Endothelial cell (in vitro differentiated cells): ENCODE measurements at regions not wholly inside any gene's neighbourhood (a gene's known extent, or its start where the extent isn't known, plus 50 kb on each side); places are given as distances from the start of the nearest gene placed in this dataset.

ENCODE experiments used
- DNase-seq: peaks from one replicate; pipeline ENCODE4 v3.0.0; 2021; ENCODE audit warnings: low spot score
- H3K27ac Mint-ChIP-seq: one replicate; pipeline ENCODE4 v1.8.0; 2021; ENCODE audit warnings: mixed read lengths, inconsistent platforms; ENCODE audit not compliant: unreplicated experiment
- H3K27me3 Mint-ChIP-seq: one replicate; pipeline ENCODE4 v1.8.0; 2021; ENCODE audit warnings: mild to moderate bottlenecking, moderate library complexity, mixed read lengths, inconsistent platforms; ENCODE audit not compliant: unreplicated experiment
- H3K36me3 Mint-ChIP-seq: one replicate; pipeline ENCODE4 v1.8.0; 2021; ENCODE audit warnings: mild to moderate bottlenecking, low read depth, mixed read lengths, inconsistent platforms; ENCODE audit not compliant: unreplicated experiment
- H3K4me1 Mint-ChIP-seq: one replicate; pipeline ENCODE4 v1.8.0; 2021; ENCODE audit warnings: mild to moderate bottlenecking, mixed read lengths, inconsistent platforms; ENCODE audit not compliant: unreplicated experiment
- H3K4me3 Mint-ChIP-seq: one replicate; pipeline ENCODE4 v1.8.0; 2021; ENCODE audit warnings: mild to moderate bottlenecking, mixed read lengths, inconsistent platforms; ENCODE audit not compliant: unreplicated experiment
- H3K9me3 Mint-ChIP-seq: one replicate; pipeline ENCODE4 v1.8.0; 2021; ENCODE audit warnings: mixed read lengths, inconsistent platforms; ENCODE audit not compliant: unreplicated experiment
- TF ChIP-seq, protein P1 (sequence below): fragments of 200-600 bp; sonication (generic); IDR thresholded peaks from one replicate; pipeline ENCODE4 v1.5.0; 2021; ENCODE audit warnings: antibody characterized with exemption; ENCODE audit not compliant: unreplicated experiment

DNA sequence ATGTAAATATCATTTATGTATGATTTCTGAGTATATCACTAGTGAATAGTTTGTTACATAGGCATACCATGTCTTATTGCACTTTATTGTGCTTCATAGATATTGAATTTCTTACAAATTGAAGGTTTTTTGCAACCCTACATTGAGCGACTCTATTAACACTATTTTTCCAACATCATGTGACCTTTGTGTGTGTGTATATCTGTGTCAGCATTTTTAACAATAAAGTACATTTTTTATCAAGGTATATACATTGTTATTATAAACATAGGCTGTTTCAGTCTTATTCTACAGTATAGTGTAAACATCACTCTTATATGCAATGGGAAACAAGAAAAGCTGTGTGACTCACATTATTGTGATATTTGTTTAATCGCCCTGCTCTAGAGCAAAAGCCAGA, 1944.9 kb downstream of the TP53TG3F start:
- TF ChIP-seq, protein P1, sequence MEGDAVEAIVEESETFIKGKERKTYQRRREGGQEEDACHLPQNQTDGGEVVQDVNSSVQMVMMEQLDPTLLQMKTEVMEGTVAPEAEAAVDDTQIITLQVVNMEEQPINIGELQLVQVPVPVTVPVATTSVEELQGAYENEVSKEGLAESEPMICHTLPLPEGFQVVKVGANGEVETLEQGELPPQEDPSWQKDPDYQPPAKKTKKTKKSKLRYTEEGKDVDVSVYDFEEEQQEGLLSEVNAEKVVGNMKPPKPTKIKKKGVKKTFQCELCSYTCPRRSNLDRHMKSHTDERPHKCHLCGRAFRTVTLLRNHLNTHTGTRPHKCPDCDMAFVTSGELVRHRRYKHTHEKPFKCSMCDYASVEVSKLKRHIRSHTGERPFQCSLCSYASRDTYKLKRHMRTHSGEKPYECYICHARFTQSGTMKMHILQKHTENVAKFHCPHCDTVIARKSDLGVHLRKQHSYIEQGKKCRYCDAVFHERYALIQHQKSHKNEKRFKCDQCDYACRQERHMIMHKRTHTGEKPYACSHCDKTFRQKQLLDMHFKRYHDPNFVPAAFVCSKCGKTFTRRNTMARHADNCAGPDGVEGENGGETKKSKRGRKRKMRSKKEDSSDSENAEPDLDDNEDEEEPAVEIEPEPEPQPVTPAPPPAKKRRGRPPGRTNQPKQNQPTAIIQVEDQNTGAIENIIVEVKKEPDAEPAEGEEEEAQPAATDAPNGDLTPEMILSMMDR, result no peak
- Mint-ChIP-seq H3K4me3 (no peak overlapping the region), H3K27me3 (no peaks in the 10 kb centered on the region), H3K27ac (no peak overlapping the region), H3K4me1 (no peaks in the 10 kb centered on the region), H3K36me3 (no peaks in the 10 kb centered on the region), H3K9me3 (peaks cover 34% of the 10 kb centered on the region)
- DNase-seq, result no peak

DNA sequence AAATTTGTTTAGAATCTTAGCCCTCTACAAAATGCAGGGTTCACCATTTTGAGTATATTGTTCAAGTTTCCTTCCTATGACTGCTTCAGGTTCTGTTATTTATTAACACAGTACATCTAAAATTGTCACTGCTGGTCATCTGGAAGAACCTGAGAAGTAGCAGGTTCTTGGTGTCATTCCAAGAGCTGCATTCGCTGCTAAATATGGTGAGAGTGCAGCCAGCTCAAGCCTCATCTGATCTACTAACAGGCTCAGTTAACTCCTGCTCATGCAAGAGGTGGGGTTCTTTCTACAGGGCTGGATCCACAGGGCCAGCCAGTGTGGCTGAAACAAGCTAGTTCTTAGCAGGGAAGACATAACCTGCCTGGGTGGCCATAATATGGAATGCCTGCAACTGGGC, 1946.1 kb downstream of the TP53TG3F start:
- H3K4me3 Mint-ChIP-seq, result no peak overlapping the region
- no peaks in the 10 kb centered on the region for H3K36me3 Mint-ChIP-seq
- H3K4me1 Mint-ChIP-seq, result no peaks in the 10 kb centered on the region
- no peak overlapping the region for H3K27ac Mint-ChIP-seq
- H3K27me3 Mint-ChIP-seq, result no peaks in the 10 kb centered on the region
- TF ChIP-seq, protein P1, result no peak
- DNase-seq, result no peak
- H3K9me3 Mint-ChIP-seq, result peaks cover 31% of the 10 kb centered on the region

DNA sequence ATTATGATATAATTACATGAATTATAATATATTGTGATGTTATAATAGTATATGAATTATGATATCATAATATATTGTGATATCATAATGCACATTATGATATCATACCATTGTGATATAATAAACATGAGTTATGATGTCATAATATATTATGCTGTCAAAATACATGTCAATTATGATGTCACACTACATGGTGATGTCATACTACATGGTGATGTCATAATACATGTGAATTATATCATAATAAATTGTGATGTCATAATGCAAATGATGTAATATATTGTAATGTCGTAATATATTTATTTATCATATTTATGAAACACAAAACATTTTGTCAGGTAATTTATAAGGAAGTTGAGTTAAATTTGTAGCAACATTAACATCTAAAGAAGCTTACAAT, 1950.1 kb downstream of the TP53TG3F start:
- TF ChIP-seq, protein P1, result no peak
- Mint-ChIP-seq H3K4me3 (no peak overlapping the region), H3K4me1 (no peaks in the 10 kb centered on the region), H3K9me3 (peaks cover 39% of the 10 kb centered on the region), H3K27me3 (no peaks in the 10 kb centered on the region), H3K27ac (no peak overlapping the region), H3K36me3 (no peaks in the 10 kb centered on the region)
- no peak for DNase-seq

DNA sequence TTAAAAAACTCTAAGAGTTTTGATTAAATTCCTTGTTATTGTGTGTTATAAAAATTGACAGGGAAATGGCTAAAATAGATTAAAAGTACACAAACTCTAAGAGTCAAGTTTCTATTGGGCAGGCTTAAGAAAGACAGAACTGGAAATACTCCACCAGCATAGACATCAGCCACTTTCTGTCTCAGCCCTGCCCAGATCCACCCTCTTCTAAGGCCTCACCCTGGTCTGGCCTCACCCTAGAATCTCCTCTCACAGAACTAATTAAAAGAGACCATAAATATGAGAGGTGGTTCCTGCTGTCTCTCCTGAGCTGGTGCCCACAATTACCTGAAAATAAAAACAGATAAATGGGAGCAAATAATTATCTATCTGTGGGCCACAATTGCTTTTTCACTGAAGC, 1951.0 kb downstream of the TP53TG3F start:
- Mint-ChIP-seq H3K9me3 (peaks cover 44% of the 10 kb centered on the region), H3K27ac (no peak overlapping the region), H3K36me3 (no peaks in the 10 kb centered on the region), H3K4me3 (no peak overlapping the region), H3K27me3 (no peaks in the 10 kb centered on the region), H3K4me1 (no peaks in the 10 kb centered on the region)
- DNase-seq, result no peak
- TF ChIP-seq, protein P1, result no peak

DNA sequence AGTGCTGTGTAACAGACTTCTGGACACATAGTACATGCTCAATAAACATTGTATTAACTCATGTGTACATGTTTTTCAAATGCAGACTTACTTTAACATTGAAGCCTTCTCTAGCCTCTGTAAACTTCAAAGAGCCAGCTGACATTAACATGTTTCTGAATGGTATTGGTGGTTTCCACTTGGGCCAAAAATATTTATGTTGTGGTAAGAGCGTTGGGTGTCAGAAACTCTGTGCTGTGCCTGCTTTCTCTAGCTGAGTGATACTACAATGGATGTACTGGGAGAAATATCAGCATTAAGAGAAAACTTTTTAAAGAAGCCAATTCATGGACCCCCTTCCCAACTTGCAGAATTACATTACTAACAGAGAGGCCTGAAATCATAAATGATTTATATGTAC, 1951.7 kb downstream of the TP53TG3F start:
- Mint-ChIP-seq H3K27ac (no peak overlapping the region), H3K4me3 (no peak overlapping the region), H3K27me3 (no peaks in the 10 kb centered on the region), H3K36me3 (no peaks in the 10 kb centered on the region), H3K4me1 (no peaks in the 10 kb centered on the region), H3K9me3 (peaks cover 41% of the 10 kb centered on the region)
- TF ChIP-seq, protein P1, result no peak
- DNase-seq, result no peak
